Uterus (tissue), 3 donors: ENCODE measurements at regions not wholly inside any gene's neighbourhood (a gene's known extent, or its start where the extent isn't known, plus 50 kb on each side); places are given as distances from the start of the nearest gene placed in this dataset.
A peak's percentile ranks its signal among the peaks of the same experiment; 100 is the strongest.

ENCODE experiments used
- DNase-seq, 2 donors: peaks; one replicate each; pipeline ENCODE4 v3.0.0-alpha.2; 2019 to 2020
- H3K27ac ChIP-seq, 2 donors: fragments of 200-600 bp; sonication (generic); 1 replicate in 1 of 2; 2 replicates in 1 of 2; pipeline ENCODE4 v1.5.1; 2016 to 2018
- H3K27me3 ChIP-seq, 2 donors: fragments of 200-600 bp; sonication (generic); one replicate each; pipeline ENCODE4 v1.5.1; 2018 to 2019; ENCODE audit warnings: control low read depth in 1 of 2
- H3K36me3 ChIP-seq, 2 donors: fragments of 200-600 bp; sonication (generic); one replicate each; pipeline ENCODE4 v1.5.1; 2019; ENCODE audit warnings: control low read depth in 1 of 2
- H3K4me1 ChIP-seq, 2 donors: fragments of 200-600 bp; sonication (generic); one replicate each; pipeline ENCODE4 v1.5.1; 2018 to 2019; ENCODE audit warnings: control low read depth in 1 of 2
- H3K4me3 ChIP-seq, 2 donors: fragments of 200-600 bp; sonication (generic); 1 replicate in 1 of 2; 2 replicates in 1 of 2; pipeline ENCODE4 v1.5.1; 2018 to 2019; ENCODE audit warnings: mild to moderate bottlenecking in 1 of 2
- H3K9me3 ChIP-seq, 2 donors: fragments of 200-600 bp; sonication (generic); one replicate each; pipeline ENCODE4 v1.5.1; 2019; ENCODE audit warnings: control low read depth in 1 of 2
- CTCF ChIP-seq, 4 experiments: fragments of 200-600 bp in 2 of 4; fragments of 450-650 bp in 2 of 4; sonication (generic) in 2 of 4; IDR thresholded peaks; one replicate each; pipeline ENCODE4 v1.5.1; 2016 to 2019; ENCODE audit warnings: antibody characterized with exemption in 4 of 4, mild to moderate bottlenecking in 2 of 4, moderate library complexity in 1 of 4
- POLR2A ChIP-seq, 2 donors: fragments of 450-650 bp; IDR thresholded peaks; one replicate each; pipeline ENCODE4 v1.6.1; 2016; ENCODE audit warnings: antibody characterized with exemption in 2 of 2, mild to moderate bottlenecking in 1 of 2, moderate library complexity in 1 of 2
- intact Hi-C: fragments of 100-400 bp; cut with DNase I; formaldehyde crosslinking; loops from one replicate; pipeline ENCODE4 v1.15.1; 2023; ENCODE audit warnings: low total_unique reads
- donor health status: DM: yes; HTN: yes; CAD: no.

GRCh38 chr4:13701937-13702446 is 74.5 kb upstream of the BOD1L1 start:
- intact Hi-C loops: no loop called here
- Histone ChIP-seq H3K4me1 (no peaks in the 10 kb centered on the region), H3K27me3 (no peaks in the 10 kb centered on the region), H3K9me3 (no peaks in the 10 kb centered on the region), H3K4me3 (no peak overlapping the region), H3K27ac (no peak overlapping the region), H3K36me3 (no peaks in the 10 kb centered on the region)
- no peak for DNase-seq
- TF ChIP-seq POLR2A (IDR thresholded peaks at IDR 0.05): no peak
- no peak for TF ChIP-seq CTCF (IDR thresholded peaks at IDR 0.05)

- intact Hi-C loops: no loop called here
- DNase-seq: no peak
- Histone ChIP-seq H3K27me3 (no peaks in the 10 kb centered on the region), H3K36me3 (no peaks in the 10 kb centered on the region), H3K9me3 (no peaks in the 10 kb centered on the region), H3K4me1 (no peaks in the 10 kb centered on the region), H3K4me3 (no peak overlapping the region), H3K27ac (no peak overlapping the region)
- TF ChIP-seq CTCF (IDR thresholded peaks at IDR 0.05) (no peak), POLR2A (IDR thresholded peaks at IDR 0.05) (no peak)
Observed at GRCh38 chr4:13703096-13703495, 75.6 kb upstream of the BOD1L1 start.

GRCh38 chr4:13704035-13704434 is 76.5 kb upstream of the BOD1L1 start:
- Histone ChIP-seq H3K4me1 (no peaks in the 10 kb centered on the region), H3K4me3 (no peak overlapping the region), H3K27me3 (no peaks in the 10 kb centered on the region), H3K27ac (no peak overlapping the region), H3K9me3 (no peaks in the 10 kb centered on the region), H3K36me3 (no peaks in the 10 kb centered on the region)
- no peak for DNase-seq
- TF ChIP-seq CTCF (IDR thresholded peaks at IDR 0.05) (no peak), POLR2A (IDR thresholded peaks at IDR 0.05) (no peak)
- intact Hi-C loops: no loop called here

- H3K36me3 ChIP-seq: no peaks in the 10 kb centered on the region
- H3K27ac ChIP-seq: peak overlapping the region in 1 of 2 donors; percentile 27
- intact Hi-C loops: no loop called here
- no peak for TF ChIP-seq POLR2A (IDR thresholded peaks at IDR 0.05)
- H3K27me3 ChIP-seq: no peaks in the 10 kb centered on the region
- no peaks in the 10 kb centered on the region for H3K4me1 ChIP-seq
- H3K9me3 ChIP-seq: no peaks in the 10 kb centered on the region
- H3K4me3 ChIP-seq: no peak overlapping the region
- no peak for DNase-seq
Observed at GRCh38 chr4:13704761-13705160, 77.2 kb upstream of the BOD1L1 start.

- peak in 1 of 2 donors; percentile 38 for DNase-seq
- Histone ChIP-seq H3K4me3 (no peak overlapping the region), H3K9me3 (no peaks in the 10 kb centered on the region), H3K36me3 (no peaks in the 10 kb centered on the region), H3K27me3 (no peaks in the 10 kb centered on the region), H3K4me1 (no peaks in the 10 kb centered on the region), H3K27ac (no peak overlapping the region)
- intact Hi-C loops: no loop called here
- TF ChIP-seq CTCF (IDR thresholded peaks at IDR 0.05): no peak
- no peak for TF ChIP-seq POLR2A (IDR thresholded peaks at IDR 0.05)
Observed at GRCh38 chr4:13705521-13706041, 78.1 kb upstream of the BOD1L1 start.

GRCh38 chr4:13706120-13706519 is 78.6 kb upstream of the BOD1L1 start:
- intact Hi-C loops: no loop called here
- H3K4me3 ChIP-seq: no peak overlapping the region
- no peaks in the 10 kb centered on the region for H3K36me3 ChIP-seq
- DNase-seq: no peak
- TF ChIP-seq CTCF (IDR thresholded peaks at IDR 0.05) (no peak), POLR2A (IDR thresholded peaks at IDR 0.05) (no peak)
- no peaks in the 10 kb centered on the region for H3K4me1 ChIP-seq
- no peaks in the 10 kb centered on the region for H3K9me3 ChIP-seq
- H3K27ac ChIP-seq: peak overlapping the region in 1 of 2 donors; percentile 10
- H3K27me3 ChIP-seq: no peaks in the 10 kb centered on the region
